ENCODE measurements at regions not wholly inside any gene's neighbourhood (a gene's known extent, or its start where the extent isn't known, plus 50 kb on each side); places are given as distances from the start of the nearest gene placed in this dataset.

GRCh38 chr1:199762572-199762971 is 264.9 kb upstream of the NR5A2 start:
- 0 out of 2 replicates have a peak, but pooled peaks cover 8% of the 10 kb centered on the region for H3K9me3 ChIP-seq (ENCODE audit: insufficient read depth, low read length)
- no peak for TF ChIP-seq EZH2phosphoT487 (IDR thresholded peaks at IDR 0.05; ENCODE audit: low read depth)
- TF ChIP-seq CTCF (IDR thresholded peaks at IDR 0.05; ENCODE audit: low read depth, low read length): no peak
- no peaks in the 10 kb centered on the region for H3K4me1 ChIP-seq (ENCODE audit: low read length)
- H3K36me3 ChIP-seq (replicated peaks; ENCODE audit: low read depth, low read length): no peaks in the 10 kb centered on the region
- no peaks in the 10 kb centered on the region for H4K20me1 ChIP-seq (ENCODE audit: insufficient read depth, low read length)
- no peak overlapping the region for H3K27ac ChIP-seq (ENCODE audit: low read length)
- H3K27me3 ChIP-seq (ENCODE audit: low read depth, low read length): peaks cover 11% of the 10 kb centered on the region
- no peak overlapping the region for H3K4me2 ChIP-seq (ENCODE audit: low read length)
- no peaks in the 10 kb centered on the region for H3K79me2 ChIP-seq (ENCODE audit: low read length)
- no peak overlapping the region for H3K9ac ChIP-seq (ENCODE audit: low read length)
- no peak overlapping the region for H2AFZ ChIP-seq (ENCODE audit: low read depth, low read length)
- H3K4me3 ChIP-seq (ENCODE audit: low read length): no peak overlapping the region

GRCh38 chr1:199766218-199766792 is 261.2 kb upstream of the NR5A2 start:
- Histone ChIP-seq H3K4me2 (ENCODE audit: low read length) (no peak overlapping the region), H4K20me1 (ENCODE audit: insufficient read depth, low read length) (no peaks in the 10 kb centered on the region), H3K9ac (ENCODE audit: low read length) (no peak overlapping the region), H2AFZ (ENCODE audit: low read depth, low read length) (no peak overlapping the region), H3K4me3 (ENCODE audit: low read length) (no peak overlapping the region), H3K36me3 (replicated peaks; ENCODE audit: low read depth, low read length) (no peaks in the 10 kb centered on the region), H3K27me3 (ENCODE audit: low read depth, low read length) (no peaks in the 10 kb centered on the region), H3K9me3 (ENCODE audit: insufficient read depth, low read length) (0 out of 2 replicates have a peak, but pooled peaks cover 8% of the 10 kb centered on the region), H3K4me1 (ENCODE audit: low read length) (no peaks in the 10 kb centered on the region), H3K27ac (ENCODE audit: low read length) (no peak overlapping the region), H3K79me2 (ENCODE audit: low read length) (no peaks in the 10 kb centered on the region)
- no peak for TF ChIP-seq EZH2phosphoT487 (IDR thresholded peaks at IDR 0.05; ENCODE audit: low read depth)
- no peak for TF ChIP-seq CTCF (IDR thresholded peaks at IDR 0.05; ENCODE audit: low read depth, low read length)

GRCh38 chr1:199767700-199768099 is 259.8 kb upstream of the NR5A2 start:
- Histone ChIP-seq H4K20me1 (ENCODE audit: insufficient read depth, low read length) (no peaks in the 10 kb centered on the region), H3K9ac (ENCODE audit: low read length) (no peak overlapping the region), H3K79me2 (ENCODE audit: low read length) (no peaks in the 10 kb centered on the region), H3K36me3 (replicated peaks; ENCODE audit: low read depth, low read length) (no peaks in the 10 kb centered on the region), H3K27ac (ENCODE audit: low read length) (no peak overlapping the region), H3K27me3 (ENCODE audit: low read depth, low read length) (peaks cover 7% of the 10 kb centered on the region; the same call in 1 of the 2 replicates), H3K4me1 (ENCODE audit: low read length) (no peaks in the 10 kb centered on the region), H3K9me3 (ENCODE audit: insufficient read depth, low read length) (0 out of 2 replicates have a peak, but pooled peaks cover 8% of the 10 kb centered on the region), H2AFZ (ENCODE audit: low read depth, low read length) (no peak overlapping the region), H3K4me2 (ENCODE audit: low read length) (no peak overlapping the region), H3K4me3 (ENCODE audit: low read length) (no peak overlapping the region)
- TF ChIP-seq EZH2phosphoT487 (IDR thresholded peaks at IDR 0.05; ENCODE audit: low read depth): no peak
- TF ChIP-seq CTCF (IDR thresholded peaks at IDR 0.05; ENCODE audit: low read depth, low read length): no peak

- no peak overlapping the region for H2AFZ ChIP-seq (ENCODE audit: low read depth, low read length)
- no peaks in the 10 kb centered on the region for H3K9me3 ChIP-seq (ENCODE audit: insufficient read depth, low read length)
Observed at GRCh38 chr1:199774433-199775089, 252.9 kb upstream of the NR5A2 start.

More at GRCh38 chr1:199774433-199775089, 252.9 kb upstream of the NR5A2 start:
- Histone ChIP-seq H3K79me2 (ENCODE audit: low read length) (no peaks in the 10 kb centered on the region), H3K4me3 (ENCODE audit: low read length) (no peak overlapping the region), H3K4me1 (ENCODE audit: low read length) (no peaks in the 10 kb centered on the region), H3K36me3 (replicated peaks; ENCODE audit: low read depth, low read length) (no peaks in the 10 kb centered on the region), H3K27me3 (ENCODE audit: low read depth, low read length) (peaks cover 20% of the 10 kb centered on the region; the same call in 1 of the 2 replicates), H3K27ac (ENCODE audit: low read length) (no peak overlapping the region), H3K4me2 (ENCODE audit: low read length) (no peak overlapping the region), H3K9ac (ENCODE audit: low read length) (no peak overlapping the region), H4K20me1 (ENCODE audit: insufficient read depth, low read length) (no peaks in the 10 kb centered on the region)
- no peak for TF ChIP-seq CTCF (IDR thresholded peaks at IDR 0.05; ENCODE audit: low read depth, low read length)
- TF ChIP-seq EZH2phosphoT487 (IDR thresholded peaks at IDR 0.05; ENCODE audit: low read depth): no peak

Measured in OCI-LY3 (cell line).